Tibial artery (tissue), 4 donors: ENCODE measurements at regions not wholly inside any gene's neighbourhood (a gene's known extent, or its start where the extent isn't known, plus 50 kb on each side); places are given as distances from the start of the nearest gene placed in this dataset.

Experiments
- DNase-seq, 2 donors: peaks; one replicate each; pipeline ENCODE4 v3.0.0-alpha.2; 2019
- H3K27ac ChIP-seq, 2 donors: fragments of 200-600 bp; sonication (generic) in 1 of 2; 1 replicate in 1 of 2; 2 replicates in 1 of 2; pipeline ENCODE4 v1.5.1; 2018 to 2019; ENCODE audit warnings: mild to moderate bottlenecking in 1 of 2
- H3K27me3 ChIP-seq, 2 donors: fragments of 200-600 bp; sonication (generic) in 1 of 2; one replicate each; pipeline versions ENCODE4 v1.5.1 to v1.6.0; 2016 to 2019
- H3K36me3 ChIP-seq, 3 donors: fragments of 200-600 bp; sonication (generic) in 2 of 3; one replicate each; pipeline ENCODE4 v1.5.1; 2016 to 2019; ENCODE audit warnings: mild to moderate bottlenecking in 2 of 3
- H3K4me1 ChIP-seq, 4 donors: fragments of 200-600 bp; sonication (generic) in 2 of 4; 1 replicate in 3 of 4; 2 replicates in 1 of 4; pipeline ENCODE4 v1.5.1; 2016 to 2019
- H3K4me3 ChIP-seq, 2 donors: fragments of 200-600 bp; sonication (generic) in 1 of 2; 1 replicate in 1 of 2; 2 replicates in 1 of 2; pipeline ENCODE4 v1.5.1; 2018 to 2019; ENCODE audit warnings: mild to moderate bottlenecking in 2 of 2
- H3K9me3 ChIP-seq, 3 donors: fragments of 200-600 bp; sonication (generic) in 1 of 3; one replicate each; pipeline ENCODE4 v1.5.1; 2016 to 2019
- CTCF ChIP-seq, 2 experiments: fragments of 200-600 bp in 1 of 2; fragments of 450-650 bp in 1 of 2; IDR thresholded peaks; one replicate each; pipeline ENCODE4 v1.5.1; 2017 to 2019; ENCODE audit warnings: antibody characterized with exemption in 2 of 2, mild to moderate bottlenecking in 1 of 2, moderate library complexity in 1 of 2
- intact Hi-C: fragments of 100-400 bp; cut with DNase I; formaldehyde crosslinking; loops from one replicate; pipeline ENCODE4 v1.15.0; 2023; ENCODE audit warnings: low total_unique reads

- peaks cover 0 to 6% (median 0%) of the 10 kb centered on the region in 4 donors for H3K4me1 ChIP-seq
- no peak for DNase-seq
- no peak overlapping the region for H3K27ac ChIP-seq
- no peak overlapping the region for H3K4me3 ChIP-seq
- H3K9me3 ChIP-seq: no peaks in the 10 kb centered on the region
- no peak for TF ChIP-seq CTCF (IDR thresholded peaks at IDR 0.05)
- no peaks in the 10 kb centered on the region for H3K27me3 ChIP-seq
- intact Hi-C loops: no loop called here
- no peaks in the 10 kb centered on the region for H3K36me3 ChIP-seq
Observed at GRCh38 chr4:137644201-137644600, 111.9 kb upstream of the PCDH18 start.

GRCh38 chr4:137641544-137641943 is 109.2 kb upstream of the PCDH18 start:
- peaks cover 0 to 6% (median 0%) of the 10 kb centered on the region in 4 donors for H3K4me1 ChIP-seq
- no peak for TF ChIP-seq CTCF (IDR thresholded peaks at IDR 0.05)
- H3K27ac ChIP-seq: no peak overlapping the region
- intact Hi-C loops: no loop called here
- peak; percentile 71 to 77 for DNase-seq
- H3K27me3 ChIP-seq: no peaks in the 10 kb centered on the region
- H3K9me3 ChIP-seq: no peaks in the 10 kb centered on the region
- no peaks in the 10 kb centered on the region for H3K36me3 ChIP-seq
- H3K4me3 ChIP-seq: no peak overlapping the region

- Histone ChIP-seq H3K36me3 (no peaks in the 10 kb centered on the region), H3K27me3 (no peaks in the 10 kb centered on the region), H3K9me3 (no peaks in the 10 kb centered on the region), H3K4me1 (peaks cover 0 to 7% (median 0%) of the 10 kb centered on the region in 4 donors), H3K4me3 (no peak overlapping the region), H3K27ac (no peak overlapping the region)
- no peak for DNase-seq
- no peak for TF ChIP-seq CTCF (IDR thresholded peaks at IDR 0.05)
- intact Hi-C loops: no loop called here
Observed at GRCh38 chr4:137640838-137641158, 108.5 kb upstream of the PCDH18 start.

GRCh38 chr4:137640156-137640837 is 108.0 kb upstream of the PCDH18 start:
- Histone ChIP-seq H3K27ac (no peak overlapping the region), H3K9me3 (no peaks in the 10 kb centered on the region), H3K4me3 (no peak overlapping the region), H3K27me3 (no peaks in the 10 kb centered on the region), H3K4me1 (peaks cover 0 to 12% (median 0%) of the 10 kb centered on the region in 4 donors), H3K36me3 (no peaks in the 10 kb centered on the region)
- intact Hi-C loops: no loop called here
- TF ChIP-seq CTCF (IDR thresholded peaks at IDR 0.05): no peak
- DNase-seq: no peak

- TF ChIP-seq CTCF (IDR thresholded peaks at IDR 0.05): no peak
- Histone ChIP-seq H3K9me3 (no peaks in the 10 kb centered on the region), H3K4me1 (peaks cover 0 to 22% (median 0%) of the 10 kb centered on the region in 4 donors), H3K27ac (no peak overlapping the region), H3K4me3 (no peak overlapping the region), H3K36me3 (no peaks in the 10 kb centered on the region), H3K27me3 (no peaks in the 10 kb centered on the region)
- no peak for DNase-seq
- intact Hi-C loops: no loop called here
Observed at GRCh38 chr4:137638934-137639333, 106.6 kb upstream of the PCDH18 start.

GRCh38 chr4:137635601-137636000 is 103.3 kb upstream of the PCDH18 start:
- peaks cover 0 to 16% (median 0%) of the 10 kb centered on the region in 4 donors for H3K4me1 ChIP-seq
- no peak overlapping the region for H3K4me3 ChIP-seq
- no peaks in the 10 kb centered on the region for H3K27me3 ChIP-seq
- no peak for DNase-seq
- H3K27ac ChIP-seq: peak overlapping the region; percentile 15 to 38
- H3K9me3 ChIP-seq: no peaks in the 10 kb centered on the region
- no peaks in the 10 kb centered on the region for H3K36me3 ChIP-seq
- TF ChIP-seq CTCF (IDR thresholded peaks at IDR 0.05): no peak
- intact Hi-C loops: no loop called here
